ENCODE measurements at regions not wholly inside any gene's neighbourhood (a gene's known extent, or its start where the extent isn't known, plus 50 kb on each side); places are given as distances from the start of the nearest gene placed in this dataset.

DNA sequence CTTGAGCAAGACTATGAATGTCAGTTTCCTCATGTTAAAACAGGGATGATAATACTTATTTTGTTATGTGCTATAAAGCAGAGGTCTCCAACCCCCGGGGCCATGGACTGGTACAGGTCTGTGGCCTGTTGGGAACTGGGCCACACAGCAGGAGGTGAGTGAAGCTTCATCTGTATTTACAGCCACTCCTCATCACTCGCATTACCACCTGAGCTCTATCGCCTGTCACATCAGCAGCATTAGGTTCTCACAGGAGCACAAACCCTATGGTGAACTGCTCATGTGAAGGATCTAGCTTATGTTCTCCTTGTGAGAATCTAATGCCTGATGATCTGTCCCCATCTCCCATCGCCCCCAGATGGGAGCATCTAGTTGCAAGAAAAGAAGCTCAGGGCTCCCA, 365.3 kb upstream of the SMIM30 start:
- no peak overlapping the region for H3K27ac ChIP-seq (ENCODE audit: low read length)
- no peak for DNase-seq
- H3K4me1 ChIP-seq (ENCODE audit: low read length): no peaks in the 10 kb centered on the region
- no peaks in the 10 kb centered on the region for H3K79me2 ChIP-seq (ENCODE audit: low read length)
- TF ChIP-seq EZH2 (optimal IDR thresholded peaks at IDR 0.05; ENCODE audit: low read depth, low read length): no peak
- TF ChIP-seq EZH2phosphoT487 (IDR thresholded peaks at IDR 0.05; ENCODE audit: low read length): no peak
- TF ChIP-seq, protein P1, sequence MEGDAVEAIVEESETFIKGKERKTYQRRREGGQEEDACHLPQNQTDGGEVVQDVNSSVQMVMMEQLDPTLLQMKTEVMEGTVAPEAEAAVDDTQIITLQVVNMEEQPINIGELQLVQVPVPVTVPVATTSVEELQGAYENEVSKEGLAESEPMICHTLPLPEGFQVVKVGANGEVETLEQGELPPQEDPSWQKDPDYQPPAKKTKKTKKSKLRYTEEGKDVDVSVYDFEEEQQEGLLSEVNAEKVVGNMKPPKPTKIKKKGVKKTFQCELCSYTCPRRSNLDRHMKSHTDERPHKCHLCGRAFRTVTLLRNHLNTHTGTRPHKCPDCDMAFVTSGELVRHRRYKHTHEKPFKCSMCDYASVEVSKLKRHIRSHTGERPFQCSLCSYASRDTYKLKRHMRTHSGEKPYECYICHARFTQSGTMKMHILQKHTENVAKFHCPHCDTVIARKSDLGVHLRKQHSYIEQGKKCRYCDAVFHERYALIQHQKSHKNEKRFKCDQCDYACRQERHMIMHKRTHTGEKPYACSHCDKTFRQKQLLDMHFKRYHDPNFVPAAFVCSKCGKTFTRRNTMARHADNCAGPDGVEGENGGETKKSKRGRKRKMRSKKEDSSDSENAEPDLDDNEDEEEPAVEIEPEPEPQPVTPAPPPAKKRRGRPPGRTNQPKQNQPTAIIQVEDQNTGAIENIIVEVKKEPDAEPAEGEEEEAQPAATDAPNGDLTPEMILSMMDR (IDR thresholded peaks at IDR 0.05; ENCODE audit: low read length): no peak
- H3K36me3 ChIP-seq (replicated peaks; ENCODE audit: insufficient read depth, low read length): no peaks in the 10 kb centered on the region
- no peak overlapping the region for H3K9ac ChIP-seq (ENCODE audit: low read length)
- H3K27me3 ChIP-seq (replicated peaks; ENCODE audit: insufficient read depth, low read length): no peaks in the 10 kb centered on the region
- H3K9me2 ChIP-seq (replicated peaks; ENCODE audit: insufficient read depth, low read length): no peaks in the 10 kb centered on the region
- H4K20me1 ChIP-seq (ENCODE audit: insufficient read depth, low read length): no peaks in the 10 kb centered on the region
- no peaks in the 10 kb centered on the region for H3F3A ChIP-seq (ENCODE audit: insufficient read depth, low read length)
- H2AFZ ChIP-seq (ENCODE audit: low read length): no peak overlapping the region
- H3K4me2 ChIP-seq (ENCODE audit: low read depth, low read length): no peak overlapping the region
- no peak overlapping the region for H3K4me3 ChIP-seq (ENCODE audit: low read length)
- no peaks in the 10 kb centered on the region for H3K9me3 ChIP-seq (replicated peaks; ENCODE audit: insufficient read depth, low read length)

GRCh38 chr7:113480537-113480936, 362.2 kb upstream of the SMIM30 start:
- Histone ChIP-seq H3K4me1 (ENCODE audit: low read length) (no peaks in the 10 kb centered on the region), H3K9me3 (replicated peaks; ENCODE audit: insufficient read depth, low read length) (no peaks in the 10 kb centered on the region), H3K4me2 (ENCODE audit: low read depth, low read length) (no peak overlapping the region), H3K27me3 (replicated peaks; ENCODE audit: insufficient read depth, low read length) (no peaks in the 10 kb centered on the region), H4K20me1 (ENCODE audit: insufficient read depth, low read length) (no peaks in the 10 kb centered on the region), H3K36me3 (replicated peaks; ENCODE audit: insufficient read depth, low read length) (no peaks in the 10 kb centered on the region), H3K4me3 (ENCODE audit: low read length) (no peak overlapping the region), H3K9ac (ENCODE audit: low read length) (no peak overlapping the region), H3K79me2 (ENCODE audit: low read length) (no peaks in the 10 kb centered on the region), H3K27ac (ENCODE audit: low read length) (no peak overlapping the region), H3K9me2 (replicated peaks; ENCODE audit: insufficient read depth, low read length) (no peaks in the 10 kb centered on the region), H2AFZ (ENCODE audit: low read length) (no peak overlapping the region), H3F3A (ENCODE audit: insufficient read depth, low read length) (no peaks in the 10 kb centered on the region)
- DNase-seq: no peak
- TF ChIP-seq EZH2phosphoT487 (IDR thresholded peaks at IDR 0.05; ENCODE audit: low read length) (no peak), EZH2 (optimal IDR thresholded peaks at IDR 0.05; ENCODE audit: low read depth, low read length) (no peak)
- TF ChIP-seq, protein P1 (IDR thresholded peaks at IDR 0.05; ENCODE audit: low read length): no peak

DNA sequence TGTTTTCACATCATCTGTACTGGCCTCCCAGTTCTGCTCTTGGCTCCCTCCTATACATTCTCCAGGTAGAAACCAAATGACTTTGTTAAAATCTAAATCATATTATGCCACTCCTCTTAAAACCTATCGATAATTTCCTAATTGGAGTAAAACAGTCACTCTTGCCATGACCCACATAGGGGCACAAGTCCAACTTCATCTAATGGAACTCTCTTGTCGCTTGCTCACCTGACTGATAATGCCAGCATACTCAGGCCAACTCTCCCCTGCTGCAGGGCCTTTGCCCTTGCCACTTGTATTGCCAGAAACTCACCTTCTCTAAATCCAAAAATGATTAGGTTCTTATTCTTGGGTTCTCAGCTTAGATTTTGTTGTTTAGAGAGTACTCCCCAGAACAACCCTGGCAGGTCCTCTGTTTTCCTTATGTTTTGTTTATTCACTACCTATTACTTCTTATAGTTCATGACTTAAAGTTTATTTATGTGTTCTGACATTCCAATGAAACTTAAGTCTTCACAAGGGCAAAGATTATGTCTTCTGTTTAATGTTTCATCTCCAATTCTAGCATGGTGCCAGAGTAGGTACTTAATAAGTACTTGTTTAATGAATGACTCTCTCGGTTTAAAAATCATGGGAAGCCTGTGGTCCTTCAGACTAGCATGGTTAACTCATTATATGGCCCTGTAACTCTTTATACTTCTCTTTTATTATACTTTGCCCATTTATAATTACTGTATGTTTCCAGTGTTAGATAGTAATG, 345.9 kb upstream of the SMIM30 start:
- no peaks in the 10 kb centered on the region for H3K79me2 ChIP-seq (ENCODE audit: low read length)
- no peaks in the 10 kb centered on the region for H3K9me3 ChIP-seq (replicated peaks; ENCODE audit: insufficient read depth, low read length)
- H3K36me3 ChIP-seq (replicated peaks; ENCODE audit: insufficient read depth, low read length): no peaks in the 10 kb centered on the region
- H2AFZ ChIP-seq (ENCODE audit: low read length): no peak overlapping the region
- H3K27ac ChIP-seq (ENCODE audit: low read length): no peak overlapping the region
- TF ChIP-seq, protein P1 (IDR thresholded peaks at IDR 0.05; ENCODE audit: low read length): no peak
- no peak for TF ChIP-seq EZH2 (optimal IDR thresholded peaks at IDR 0.05; ENCODE audit: low read depth, low read length)
- no peak for TF ChIP-seq EZH2phosphoT487 (IDR thresholded peaks at IDR 0.05; ENCODE audit: low read length)
- no peaks in the 10 kb centered on the region for H3K4me1 ChIP-seq (ENCODE audit: low read length)
- H3K27me3 ChIP-seq (replicated peaks; ENCODE audit: insufficient read depth, low read length): no peaks in the 10 kb centered on the region
- H3F3A ChIP-seq (ENCODE audit: insufficient read depth, low read length): no peaks in the 10 kb centered on the region
- no peaks in the 10 kb centered on the region for H4K20me1 ChIP-seq (ENCODE audit: insufficient read depth, low read length)
- H3K9me2 ChIP-seq (replicated peaks; ENCODE audit: insufficient read depth, low read length): no peaks in the 10 kb centered on the region
- H3K4me2 ChIP-seq (ENCODE audit: low read depth, low read length): no peak overlapping the region
- no peak overlapping the region for H3K4me3 ChIP-seq (ENCODE audit: low read length)
- H3K9ac ChIP-seq (ENCODE audit: low read length): no peak overlapping the region
- DNase-seq: no peak
